GM18951 (cell line): ENCODE measurements at regions not wholly inside any gene's neighbourhood (a gene's known extent, or its start where the extent isn't known, plus 50 kb on each side); places are given as distances from the start of the nearest gene placed in this dataset.

Experiments
- POLR2A ChIP-seq: IDR thresholded peaks from 4 replicates; pipeline ENCODE4 v1.6.1; 2011; ENCODE audit warnings: mild to moderate bottlenecking; ENCODE audit not compliant: insufficient read length, insufficient read depth; ENCODE audit errors: extremely low read depth
- in situ Hi-C: fragments of 300-500 bp; cut with MboI; formaldehyde crosslinking; loops from one replicate; pipeline ENCODE4 v1.12.0; 2022; ENCODE audit warnings: low sequenced_read_pairs, mixed read lengths, inconsistent platforms; ENCODE audit not compliant: unreplicated experiment

- in situ Hi-C loops, result no loop called here
- no peak for TF ChIP-seq POLR2A
Observed at GRCh38 chr14:53493320-53493719, 340.2 kb upstream of the DDHD1 start.

DNA sequence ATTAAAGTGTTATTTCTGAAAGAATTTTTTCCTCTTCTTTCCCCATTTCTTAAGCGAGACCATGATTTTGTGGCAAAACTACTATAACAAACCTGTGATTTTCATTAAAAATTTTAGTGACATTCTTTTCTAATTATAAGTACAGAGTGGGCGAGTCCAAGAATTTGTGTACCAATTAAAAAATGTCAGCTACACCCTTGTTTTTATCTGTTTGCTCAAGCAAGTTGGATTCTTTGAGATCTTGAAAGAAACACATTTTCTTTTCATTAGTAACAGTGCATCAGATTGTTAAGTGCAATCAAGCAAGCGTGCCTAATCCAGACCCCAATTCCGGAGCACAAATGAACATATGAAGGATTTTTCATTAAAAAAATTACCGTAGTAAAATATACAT is 338.8 kb upstream of the DDHD1 start:
- in situ Hi-C loops, result no loop called here
- TF ChIP-seq POLR2A, result no peak

DNA sequence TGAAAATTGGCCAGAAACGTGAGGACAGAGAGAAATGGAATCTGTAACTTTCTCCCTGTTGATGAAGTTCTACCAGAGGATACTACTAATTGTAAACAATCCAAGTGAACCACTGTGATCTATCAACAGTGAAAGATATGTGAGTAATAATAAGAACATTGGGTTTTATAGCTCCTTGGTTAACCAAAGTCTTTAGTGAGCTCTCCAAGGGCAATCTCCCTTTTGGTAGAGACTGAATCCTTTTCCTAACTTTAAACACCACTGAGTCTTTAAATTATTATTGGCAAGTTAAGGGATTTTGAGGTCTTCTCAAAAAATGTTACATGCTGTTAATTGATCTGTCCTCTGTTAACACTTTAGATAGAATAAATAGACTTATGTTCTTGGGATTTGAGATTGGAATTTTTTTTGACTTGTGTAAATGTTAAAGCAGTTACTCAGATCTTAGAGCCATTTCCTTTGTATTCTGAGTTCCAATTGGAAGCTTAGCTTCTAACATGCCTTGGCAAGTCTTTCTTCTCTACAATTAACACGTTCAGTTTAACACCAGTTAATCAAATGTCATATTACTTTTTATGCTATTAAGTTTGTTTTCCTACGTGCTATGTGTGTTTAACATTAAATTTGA is 338.2 kb upstream of the DDHD1 start:
- in situ Hi-C loops, result no loop called here
- no peak for TF ChIP-seq POLR2A

GRCh38 chr14:53478174-53478573 is 325.1 kb upstream of the DDHD1 start:
- no peak for TF ChIP-seq POLR2A
- in situ Hi-C loops, result no loop called here

DNA sequence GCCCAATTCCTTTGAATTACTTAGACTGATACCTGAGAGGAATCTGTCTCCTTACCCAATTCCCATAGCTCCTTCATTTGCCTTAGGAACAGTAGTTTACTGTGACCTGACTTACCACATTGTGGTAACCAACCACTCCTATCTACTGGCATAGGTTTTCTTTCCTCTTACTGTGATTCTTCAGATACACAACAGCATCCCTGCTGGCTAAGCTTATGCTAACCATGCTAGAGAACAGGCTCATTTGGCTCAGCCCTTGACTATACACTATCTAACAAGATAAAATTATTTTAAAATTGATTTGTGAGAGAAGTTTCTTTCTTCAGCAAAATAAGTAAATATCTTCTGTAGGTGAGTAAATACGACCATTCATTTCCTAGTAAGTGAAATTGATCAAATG is 320.4 kb upstream of the DDHD1 start:
- no peak for TF ChIP-seq POLR2A
- in situ Hi-C loops, result no loop called here

GRCh38 chr14:53472306-53472705 is 319.2 kb upstream of the DDHD1 start:
- in situ Hi-C loops, result no loop called here

GRCh38 chr14:53470351-53471043 is 317.4 kb upstream of the DDHD1 start:
- TF ChIP-seq POLR2A, result no peak

More at GRCh38 chr14:53472306-53472705, 319.2 kb upstream of the DDHD1 start:
- no peak for TF ChIP-seq POLR2A

DNA sequence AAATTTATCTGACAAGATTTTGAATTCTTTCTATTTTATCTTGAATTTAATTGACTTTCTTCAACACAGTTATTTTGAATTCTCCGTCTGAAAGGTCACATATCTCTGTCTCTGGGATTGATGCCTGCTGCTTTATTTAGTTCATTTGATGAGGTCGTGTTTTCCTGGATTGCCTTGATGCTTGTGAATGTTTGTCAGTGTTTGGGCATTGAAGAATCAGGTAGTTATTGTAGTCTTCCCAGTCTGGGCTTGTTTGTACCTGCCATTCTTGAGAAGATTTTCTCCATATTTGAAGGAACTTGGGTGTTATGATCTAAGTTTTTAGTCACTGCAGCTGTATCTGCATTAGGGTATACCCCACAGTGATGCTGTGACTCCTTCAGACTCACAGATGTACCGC is 315.8 kb upstream of the DDHD1 start:
- in situ Hi-C loops, result no loop called here
- TF ChIP-seq POLR2A, result no peak

More at GRCh38 chr14:53470351-53471043, 317.4 kb upstream of the DDHD1 start:
- in situ Hi-C loops, result no loop called here

- in situ Hi-C loops, result no loop called here
- TF ChIP-seq POLR2A, result no peak
Observed at GRCh38 chr14:53464376-53464775, 311.3 kb upstream of the DDHD1 start.

DNA sequence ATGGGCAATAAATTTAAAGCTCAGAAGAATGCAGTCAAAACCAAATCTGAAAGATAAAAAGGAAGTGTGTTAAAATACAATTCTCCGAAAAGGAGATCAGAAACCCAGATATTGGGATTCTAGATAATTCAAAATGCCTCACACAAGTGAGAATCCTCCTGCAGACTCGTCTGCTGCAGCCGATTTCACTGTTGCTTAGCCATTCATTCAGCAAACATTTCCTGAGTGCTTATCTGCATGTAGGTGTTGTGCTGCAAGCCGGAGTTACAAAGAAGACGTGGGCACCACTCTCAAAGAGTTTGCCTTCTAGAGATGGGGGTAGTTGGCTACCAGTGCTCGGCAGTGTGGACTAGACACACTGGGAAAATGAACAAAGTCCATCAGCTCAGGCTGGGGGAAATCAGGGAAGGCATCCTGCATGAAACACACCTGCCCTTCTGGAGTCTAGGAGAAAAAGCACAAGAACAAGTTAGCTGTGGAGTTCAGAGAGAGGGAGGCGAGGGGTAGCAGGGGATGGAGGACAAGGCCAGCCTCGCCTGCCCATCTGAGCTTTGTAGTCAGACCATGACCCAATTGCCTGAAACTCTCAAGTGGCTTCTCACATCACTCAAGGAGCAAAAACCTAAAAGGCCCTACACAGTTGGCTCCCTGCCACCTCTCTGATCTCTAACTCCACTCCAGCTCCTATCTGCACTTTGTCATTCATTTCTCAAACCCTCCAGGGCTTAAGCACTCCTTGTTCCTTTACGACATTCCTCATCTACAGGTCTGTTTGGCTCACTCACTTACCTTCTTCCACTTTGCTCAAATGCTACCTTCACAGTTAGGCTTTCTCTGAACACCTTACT is 310.0 kb upstream of the DDHD1 start:
- in situ Hi-C loops, result no loop called here
- TF ChIP-seq POLR2A, result no peak

DNA sequence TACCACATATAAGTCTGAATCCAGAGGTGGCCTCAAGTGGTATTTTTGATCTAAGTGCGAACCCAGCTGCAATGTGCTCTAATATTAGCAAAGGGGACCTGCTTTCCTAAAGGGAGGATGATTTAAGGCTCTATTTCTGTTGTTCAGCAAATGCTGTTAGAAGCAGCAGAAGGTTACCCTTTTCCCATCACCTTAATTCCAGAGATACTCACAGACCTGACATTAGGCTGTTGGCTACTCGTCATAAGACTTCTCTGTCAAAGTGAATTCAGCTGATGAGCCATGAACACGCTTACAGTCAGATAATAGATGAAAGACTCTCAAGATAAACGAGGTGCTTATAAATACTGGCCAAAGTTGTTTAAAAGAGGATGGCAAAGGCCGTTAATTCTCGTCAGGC is 308.7 kb upstream of the DDHD1 start:
- in situ Hi-C loops, result no loop called here
- TF ChIP-seq POLR2A, result no peak

GRCh38 chr14:53460544-53460943 is 307.4 kb upstream of the DDHD1 start:
- in situ Hi-C loops, result no loop called here
- TF ChIP-seq POLR2A, result no peak

GRCh38 chr14:53458368-53458814 is 305.3 kb upstream of the DDHD1 start:
- in situ Hi-C loops, result no loop called here

DNA sequence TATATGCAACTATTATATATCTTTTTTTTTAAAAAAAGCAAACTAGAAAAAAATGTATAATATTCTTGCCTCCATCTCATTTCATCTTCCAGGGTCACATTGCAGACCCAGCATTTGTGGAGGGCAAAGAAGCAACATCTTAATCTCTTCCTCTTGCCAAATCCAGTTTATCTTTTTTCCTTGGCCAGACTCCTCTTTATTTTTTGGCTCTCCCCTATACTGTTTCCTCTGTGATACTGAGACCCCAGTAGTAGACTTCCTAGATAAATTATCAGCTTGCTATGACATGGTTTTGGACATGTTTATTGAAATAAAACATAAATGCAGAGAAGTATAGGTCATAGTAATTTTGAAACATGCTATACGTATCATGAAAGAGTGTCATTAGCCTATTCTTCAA is 303.8 kb upstream of the DDHD1 start:
- no peak for TF ChIP-seq POLR2A
- in situ Hi-C loops, result no loop called here

More at GRCh38 chr14:53458368-53458814, 305.3 kb upstream of the DDHD1 start:
- no peak for TF ChIP-seq POLR2A
